SW480 (cell line): ENCODE measurements at regions not wholly inside any gene's neighbourhood (a gene's known extent, or its start where the extent isn't known, plus 50 kb on each side); places are given as distances from the start of the nearest gene placed in this dataset.
"Not testable (repeated sequence)": the region's sequence is repeated elsewhere in the genome, so short reads cannot be mapped to it uniquely, and the experiment has no call there.

Experiments
- DNase-seq: peaks from one replicate; pipeline ENCODE4 v3.0.0-alpha.2; 2016; ENCODE audit warnings: low spot score

DNA sequence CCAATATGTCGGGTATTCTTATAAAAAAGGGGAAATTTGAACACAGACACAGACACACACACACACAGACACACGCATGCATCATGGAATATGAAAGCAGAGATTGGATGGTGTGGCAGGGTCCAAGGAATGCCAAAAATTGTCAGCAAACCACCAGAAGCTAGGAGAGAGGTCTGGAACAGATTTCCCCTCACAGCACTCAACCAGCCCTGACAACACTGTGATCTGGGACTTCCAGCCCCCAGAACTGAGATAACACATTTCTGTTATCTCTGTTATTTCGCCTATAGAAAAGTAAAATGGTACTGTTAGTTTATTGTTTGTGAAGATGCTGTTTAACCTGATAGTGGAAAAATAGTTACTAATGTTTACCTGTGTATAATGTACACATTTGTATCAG, 145.4 kb upstream of the ZBED5 start:
- DNase-seq, result no peak

GRCh38 chr11:11000579-11001283, 142.9 kb upstream of the ZBED5 start:
- no peak for DNase-seq

DNA sequence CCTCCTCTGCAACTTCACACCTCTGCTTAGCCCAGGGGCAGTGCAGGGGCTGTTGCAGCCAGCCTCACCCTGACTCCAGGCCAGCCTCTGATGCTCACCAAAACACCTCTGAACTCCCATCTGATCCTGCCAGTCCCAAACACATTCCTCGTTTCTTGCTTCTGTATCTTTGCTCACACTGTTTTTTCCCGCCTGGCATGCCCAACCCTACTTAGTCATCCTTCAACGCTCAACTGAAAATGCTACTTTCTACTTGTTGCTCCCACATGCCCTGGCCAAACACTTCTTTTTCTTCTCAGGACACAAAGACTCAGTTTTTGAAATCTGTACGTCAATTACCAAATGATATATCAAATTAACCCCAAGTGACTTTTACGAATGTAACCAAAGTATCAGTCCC, 140.8 kb upstream of the ZBED5 start:
- no peak for DNase-seq

DNA sequence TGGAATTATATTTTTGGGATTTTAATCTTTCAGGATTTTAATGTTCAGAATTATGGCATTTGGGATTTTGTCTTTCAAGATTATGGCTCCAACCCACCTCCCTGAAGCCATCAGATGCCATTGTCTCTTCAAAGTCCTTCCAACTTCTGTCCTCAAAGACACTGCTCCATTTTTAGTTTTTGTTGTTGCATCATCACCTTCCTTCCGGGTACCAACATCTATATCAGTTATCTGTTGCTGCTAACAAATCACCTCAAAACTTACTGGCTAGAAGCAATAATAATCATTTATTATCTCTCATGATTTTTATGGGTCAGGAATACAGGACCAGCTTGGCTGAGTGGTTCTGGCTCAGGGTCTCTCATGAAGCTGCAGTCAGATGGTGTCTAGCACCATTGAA, 138.8 kb upstream of the ZBED5 start:
- DNase-seq, result no peak

- DNase-seq, result no peak
Measured at GRCh38 chr11:10993640-10994039, 135.8 kb upstream of the ZBED5 start.

DNA sequence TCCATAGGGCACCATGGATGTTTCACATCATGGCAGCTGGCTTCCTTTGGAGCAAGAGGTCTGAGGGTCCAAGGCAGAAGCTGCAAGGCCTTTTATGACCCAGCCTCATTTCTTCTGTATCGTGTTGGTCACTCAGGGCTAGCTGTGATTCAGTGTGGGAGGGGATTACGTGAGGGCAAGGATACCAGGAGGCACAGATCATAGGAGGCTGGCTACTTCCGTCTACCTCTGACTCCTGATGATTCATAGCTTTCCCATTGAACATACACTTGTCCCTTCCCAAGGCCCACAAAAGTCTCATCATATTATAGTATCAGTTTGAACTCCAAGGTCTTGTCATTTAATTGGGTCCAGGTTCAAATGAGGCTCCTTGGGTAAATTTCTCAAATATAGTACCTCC, 135.3 kb upstream of the ZBED5 start:
- DNase-seq, result no peak

GRCh38 chr11:10991393-10991792, 133.5 kb upstream of the ZBED5 start:
- DNase-seq, result no peak

DNA sequence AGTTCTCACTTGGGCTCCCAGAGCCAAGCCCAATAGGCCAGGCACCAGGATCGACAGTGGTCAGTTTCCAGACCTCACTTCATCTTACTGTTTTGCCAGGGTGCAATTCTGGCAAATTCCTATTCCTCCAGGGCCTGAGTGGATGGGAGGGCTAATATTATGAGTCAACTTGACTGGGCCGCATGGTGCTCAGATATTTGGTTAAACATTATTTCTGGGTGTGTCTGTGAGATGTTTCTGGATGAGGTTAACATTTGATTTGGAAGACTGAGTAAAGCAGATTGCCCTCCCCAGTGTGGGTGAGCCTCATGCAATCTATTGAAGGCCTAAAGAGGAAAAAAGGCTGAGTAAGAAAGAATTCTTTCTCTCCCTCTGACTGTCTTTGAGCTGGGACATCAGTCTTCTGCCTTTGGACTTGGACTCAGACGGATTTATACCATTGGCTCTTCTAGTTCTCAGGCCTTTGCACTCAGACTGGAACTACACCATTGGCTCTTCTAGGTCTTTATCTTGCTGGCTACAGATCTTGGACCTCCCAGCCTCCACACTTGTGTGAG, 132.9 kb upstream of the ZBED5 start:
- DNase-seq, result peak; percentile 12

GRCh38 chr11:10990160-10990559, 132.3 kb upstream of the ZBED5 start:
- no peak for DNase-seq

DNA sequence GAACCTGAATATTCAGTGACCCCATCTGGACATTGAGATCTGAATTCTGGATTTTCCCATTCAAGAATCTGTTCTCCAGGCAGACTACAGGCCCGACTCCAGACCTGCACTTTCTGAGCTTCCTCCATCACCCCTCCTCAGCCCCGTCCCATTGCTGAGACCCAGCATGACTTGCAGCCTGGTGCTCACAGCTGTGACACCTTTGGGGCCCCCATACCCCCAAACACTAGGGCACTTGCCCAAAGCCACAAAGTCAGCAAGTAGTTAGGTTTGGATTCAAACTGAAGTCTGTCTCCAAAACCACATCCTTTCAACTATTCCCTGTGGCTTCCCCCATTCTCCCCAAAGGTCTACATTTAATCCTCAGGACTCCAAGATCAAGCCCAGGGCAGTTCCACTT, 128.2 kb upstream of the ZBED5 start:
- no peak for DNase-seq

GRCh38 chr11:10984742-10985141, 126.9 kb upstream of the ZBED5 start:
- DNase-seq, result no peak

GRCh38 chr11:10984250-10984649, 126.4 kb upstream of the ZBED5 start:
- DNase-seq, result no peak

GRCh38 chr11:10982704-10983510, 125.1 kb upstream of the ZBED5 start:
- DNase-seq, result peak; percentile 29

DNA sequence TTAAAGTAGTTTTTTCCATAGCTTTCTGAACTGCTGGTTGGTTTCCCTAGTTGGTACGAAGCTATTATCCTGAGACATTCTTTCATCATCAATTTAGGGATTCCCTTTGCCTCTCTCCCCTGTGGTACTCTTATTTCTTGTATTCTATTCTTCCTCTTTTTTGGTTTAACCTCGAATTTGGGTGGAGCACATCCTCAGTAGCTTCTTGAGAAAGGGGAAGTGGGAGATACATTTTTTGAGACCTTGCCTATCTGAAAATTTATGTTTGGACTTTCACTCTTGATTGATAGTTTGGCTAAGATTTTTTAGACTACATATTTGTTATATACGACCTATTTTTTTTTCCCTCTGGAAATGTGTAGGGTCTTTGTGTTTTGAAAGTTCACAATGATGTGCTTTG, 121.7 kb upstream of the ZBED5 start:
- DNase-seq, result no peak

DNA sequence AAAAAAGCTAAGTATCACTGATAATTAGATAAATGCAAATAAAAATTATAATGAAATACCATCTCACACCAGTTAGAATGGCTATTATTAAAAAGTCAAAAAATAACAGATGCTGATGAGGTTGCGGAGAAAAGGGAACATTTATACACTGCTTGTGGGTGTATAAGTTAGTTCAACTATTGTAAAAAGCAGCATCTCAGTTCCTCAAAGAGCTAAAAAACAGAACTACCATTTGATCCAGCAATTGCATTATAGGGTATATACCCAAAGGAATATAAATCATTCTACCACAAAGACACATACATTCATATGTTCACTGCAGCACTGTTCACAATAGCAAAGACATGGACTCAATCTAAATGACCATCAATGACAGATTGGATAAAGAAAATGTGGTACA, 120.3 kb upstream of the ZBED5 start:
- DNase-seq, result no peak

DNA sequence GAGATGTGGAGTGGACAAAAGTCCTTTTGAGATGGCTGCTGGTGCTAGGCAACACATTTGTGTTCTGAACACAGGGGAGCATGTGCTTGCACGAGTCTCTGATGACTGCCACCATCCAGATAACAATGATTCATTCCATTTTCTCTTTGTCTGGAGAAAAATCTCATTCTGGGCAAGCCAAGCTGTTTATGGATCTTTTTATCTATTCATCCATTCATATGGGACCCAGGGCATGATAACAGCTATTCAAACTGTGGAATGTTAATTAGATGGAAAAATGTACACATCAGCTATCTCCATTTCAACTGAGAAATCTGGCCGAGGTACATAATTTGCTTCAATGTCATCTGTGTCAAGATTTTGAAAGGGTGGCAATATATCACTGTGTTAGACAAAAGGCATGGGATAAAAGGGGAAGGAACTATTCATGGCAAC, 117.5 kb upstream of the ZBED5 start:
- no peak for DNase-seq

GRCh38 chr11:10973416-10973815, 115.6 kb upstream of the ZBED5 start:
- DNase-seq, result no peak

DNA sequence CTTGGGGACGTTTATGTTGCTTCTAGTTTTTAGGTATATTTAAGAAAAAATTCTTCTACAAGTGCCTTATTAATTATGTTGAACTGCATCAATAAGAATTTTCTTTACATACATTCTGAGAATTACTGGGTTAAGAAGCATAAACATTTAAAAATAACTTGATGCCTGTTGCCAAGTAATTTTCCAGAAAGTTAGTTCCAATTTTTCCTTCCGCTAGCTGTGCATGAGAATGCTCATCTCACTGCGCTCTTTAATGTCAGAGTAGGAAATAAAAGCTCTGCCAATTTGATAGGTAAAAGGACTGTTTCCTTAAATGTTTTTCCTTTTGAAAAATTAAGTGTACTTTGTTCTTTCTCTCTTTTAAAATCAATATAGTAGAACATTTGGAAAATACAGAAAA, 113.1 kb upstream of the ZBED5 start:
- no peak for DNase-seq

DNA sequence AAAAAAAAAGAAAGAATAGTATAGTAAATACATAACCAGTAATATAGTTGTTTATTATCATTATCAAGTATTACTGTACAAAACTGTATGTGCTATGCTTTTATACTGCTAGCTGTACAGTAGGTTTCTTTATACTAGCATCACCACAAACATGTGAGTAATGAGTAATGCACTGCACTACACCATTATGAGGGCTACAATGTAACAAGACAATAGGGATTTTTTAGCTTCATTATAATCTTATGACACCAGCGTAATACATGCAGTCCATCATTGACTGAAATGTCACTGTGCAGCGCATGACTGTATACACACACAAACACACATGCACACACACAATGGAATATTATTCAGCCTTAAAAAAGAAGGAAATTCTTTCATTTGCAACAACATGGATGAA, 111.5 kb upstream of the ZBED5 start:
- no peak for DNase-seq

- DNase-seq, result not testable (repeated sequence)
Measured at GRCh38 chr11:10956884-10957283, 99.0 kb upstream of the ZBED5 start.

GRCh38 chr11:10955616-10956015, 97.8 kb upstream of the ZBED5 start:
- DNase-seq, result no peak

DNA sequence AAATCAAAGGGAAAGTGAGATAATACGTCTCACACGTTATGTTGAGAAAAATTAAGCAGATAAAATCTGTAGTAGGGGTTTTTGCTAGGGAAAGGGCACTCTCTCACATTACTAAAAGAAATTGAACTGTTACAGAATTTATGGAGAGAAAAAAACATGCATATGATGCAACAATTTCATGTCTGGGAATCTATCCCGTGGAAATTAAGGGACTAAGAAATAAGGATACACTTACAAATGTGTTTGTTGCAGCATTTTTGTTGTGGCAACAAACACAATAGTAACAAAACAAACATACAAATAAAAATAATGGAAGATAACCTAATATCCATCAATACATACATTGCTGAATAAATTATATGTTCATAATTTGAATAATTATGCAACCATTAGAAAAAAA, 96.3 kb upstream of the ZBED5 start:
- DNase-seq, result no peak

GRCh38 chr11:10952872-10953271, 95.0 kb upstream of the ZBED5 start:
- DNase-seq, result no peak
